ENCODE measurements at regions not wholly inside any gene's neighbourhood (a gene's known extent, or its start where the extent isn't known, plus 50 kb on each side); places are given as distances from the start of the nearest gene placed in this dataset.

DNA sequence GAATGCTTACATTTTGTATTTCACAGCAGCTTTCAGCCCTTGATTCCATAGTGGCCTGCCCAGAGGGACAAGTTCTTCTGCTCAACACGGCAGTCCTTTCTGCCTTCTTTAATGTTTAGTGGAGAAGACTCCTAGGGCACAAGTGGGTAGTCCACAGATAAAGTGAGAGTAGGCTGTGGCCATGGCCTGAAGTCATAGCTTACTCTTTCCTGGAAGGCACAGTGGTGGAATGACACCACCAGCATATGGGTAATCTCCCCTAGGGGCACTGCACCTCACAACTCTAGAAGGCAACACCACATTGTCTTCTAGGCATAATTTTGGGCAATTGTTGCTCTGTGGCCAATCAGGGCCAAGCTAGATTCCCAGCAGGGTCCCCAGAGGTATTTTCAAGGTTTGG lies 155.4 kb upstream of the MAMLD1 start:
- ChIA-PET SMC1A (ENCODE audit: uncharacterized antibody, unreplicated experiment) (no interaction called here), CTCF (no interaction called here), POLR2A (no interaction called here), RAD21 (ENCODE audit: unreplicated experiment) (no interaction called here)
- Histone ChIP-seq H3K79me2 (ENCODE audit: control insufficient read depth, insufficient read depth, low read length) (no peaks in the 10 kb centered on the region), H3K9me3 (replicated peaks; ENCODE audit: control insufficient read depth, insufficient read depth, low read length) (no peaks in the 10 kb centered on the region), H3K4me1 (ENCODE audit: control insufficient read depth, insufficient read depth, low read length) (no peaks in the 10 kb centered on the region), H3K9ac (ENCODE audit: control insufficient read depth, insufficient read depth, low read length) (no peak overlapping the region), H2AFZ (ENCODE audit: control insufficient read depth, low read depth, low read length) (no peak overlapping the region), H3K4me3 (no peak overlapping the region), H4K20me1 (ENCODE audit: control insufficient read depth, insufficient read depth) (no peaks in the 10 kb centered on the region), H3K4me2 (ENCODE audit: control insufficient read depth, insufficient read depth) (no peak overlapping the region), H3K27me3 (replicated peaks in 1 of 2; ENCODE audit: control insufficient read depth in 2 of 2, insufficient read depth in 2 of 2, low read length in 1 of 2) (no peaks in the 10 kb centered on the region), H3K36me3 (ENCODE audit: control insufficient read depth in 2 of 2, insufficient read depth in 2 of 2, low read length in 1 of 2) (no peaks in the 10 kb centered on the region), H3K27ac (ENCODE audit: control insufficient read depth, insufficient read depth) (no peak overlapping the region)
- in situ Hi-C loops (cut with MboI) (no loop called here), intact Hi-C loops (cut with micrococcal nuclease; ENCODE audit: unreplicated experiment) (loop anchor here (10.0 kb wide), 1 partner anchor 243 kb away; no protein-coding TSS in a partner anchor)
- WGBS (ENCODE audit: insufficient coverage, insufficient replicate concordance, low lambda C conversion rate, missing lambda C conversion rate): 79% methylated on average over 1 of the region's 1 CpG
- no peak for DNase-seq (ENCODE audit: low read depth, low spot score)
- ATAC-seq: no peak
- TF ChIP-seq POLR2A (IDR thresholded peaks at IDR 0.05; ENCODE audit: low read depth, low read length): no peak
- FAIRE-seq: no peak
- BruUV-seq (replicated peaks): no TSS peak

DNA sequence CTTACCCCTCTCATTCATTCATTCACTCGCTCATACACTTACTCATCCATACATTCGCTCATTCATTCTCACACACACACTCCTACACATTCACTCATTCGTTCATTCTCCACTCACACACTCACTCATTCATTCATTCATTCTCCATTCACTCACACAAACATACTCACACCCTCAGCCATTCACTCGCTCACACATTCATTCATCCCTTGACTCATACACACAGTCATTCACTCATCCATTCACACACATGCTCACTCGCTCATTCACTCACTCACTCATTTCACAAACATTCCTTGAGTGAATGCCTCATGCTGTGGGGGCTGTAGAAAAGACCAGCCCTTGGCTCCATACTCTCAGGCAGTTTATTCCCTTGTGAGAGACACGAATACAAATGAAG lies 151.1 kb upstream of the MAMLD1 start:
- intact Hi-C loops (cut with micrococcal nuclease; ENCODE audit: unreplicated experiment): no loop called here
- H3K36me3 ChIP-seq (ENCODE audit: control insufficient read depth in 2 of 2, insufficient read depth in 2 of 2, low read length in 1 of 2): no peaks in the 10 kb centered on the region
- FAIRE-seq (no peak), ATAC-seq (no peak), DNase-seq (ENCODE audit: low read depth, low spot score) (no peak)
- H3K9ac ChIP-seq (ENCODE audit: control insufficient read depth, insufficient read depth, low read length): no peak overlapping the region
- H3K9me3 ChIP-seq (replicated peaks; ENCODE audit: control insufficient read depth, insufficient read depth, low read length): no peaks in the 10 kb centered on the region
- H3K79me2 ChIP-seq (ENCODE audit: control insufficient read depth, insufficient read depth, low read length): no peaks in the 10 kb centered on the region
- in situ Hi-C loops (cut with MboI): no loop called here
- no peaks in the 10 kb centered on the region for H3K27me3 ChIP-seq (replicated peaks in 1 of 2; ENCODE audit: control insufficient read depth in 2 of 2, insufficient read depth in 2 of 2, low read length in 1 of 2)
- no peak overlapping the region for H2AFZ ChIP-seq (ENCODE audit: control insufficient read depth, low read depth, low read length)
- H3K4me1 ChIP-seq (ENCODE audit: control insufficient read depth, insufficient read depth, low read length): no peaks in the 10 kb centered on the region
- ChIA-PET RAD21 (ENCODE audit: unreplicated experiment) (no interaction called here), CTCF (interaction anchor here (0.7 kb wide), 1 partner anchor 464 kb away, joined by 3 read pairs; no protein-coding TSS in a partner anchor), POLR2A (no interaction called here), SMC1A (ENCODE audit: uncharacterized antibody, unreplicated experiment) (no interaction called here)
- no peak overlapping the region for H3K4me3 ChIP-seq
- WGBS (ENCODE audit: insufficient coverage, insufficient replicate concordance, low lambda C conversion rate, missing lambda C conversion rate): 32% methylated on average over 6 of the region's 6 CpGs
- H3K27ac ChIP-seq (ENCODE audit: control insufficient read depth, insufficient read depth): no peak overlapping the region
- H4K20me1 ChIP-seq (ENCODE audit: control insufficient read depth, insufficient read depth): no peaks in the 10 kb centered on the region
- no peak for TF ChIP-seq BCLAF1 (IDR thresholded peaks at IDR 0.05)
- TF ChIP-seq, protein P1, sequence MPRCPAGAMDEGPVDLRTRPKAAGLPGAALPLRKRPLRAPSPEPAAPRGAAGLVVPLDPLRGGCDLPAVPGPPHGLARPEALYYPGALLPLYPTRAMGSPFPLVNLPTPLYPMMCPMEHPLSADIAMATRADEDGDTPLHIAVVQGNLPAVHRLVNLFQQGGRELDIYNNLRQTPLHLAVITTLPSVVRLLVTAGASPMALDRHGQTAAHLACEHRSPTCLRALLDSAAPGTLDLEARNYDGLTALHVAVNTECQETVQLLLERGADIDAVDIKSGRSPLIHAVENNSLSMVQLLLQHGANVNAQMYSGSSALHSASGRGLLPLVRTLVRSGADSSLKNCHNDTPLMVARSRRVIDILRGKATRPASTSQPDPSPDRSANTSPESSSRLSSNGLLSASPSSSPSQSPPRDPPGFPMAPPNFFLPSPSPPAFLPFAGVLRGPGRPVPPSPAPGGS (IDR thresholded peaks at IDR 0.05; ENCODE audit: borderline replicate concordance, insufficient read depth, low read depth, low read length, poor library complexity, severe bottlenecking): peak; percentile 61
- BruUV-seq (replicated peaks): no TSS peak
- H3K4me2 ChIP-seq (ENCODE audit: control insufficient read depth, insufficient read depth): no peak overlapping the region
